H1 (cell line): ENCODE measurements at regions not wholly inside any gene's neighbourhood (a gene's known extent, or its start where the extent isn't known, plus 50 kb on each side); places are given as distances from the start of the nearest gene placed in this dataset.

Experiments used
- CBX5 ChIP-seq: fragments of 300-800, 300-1000 bp; sonication (generic); IDR thresholded peaks from 2 replicates; pipeline ENCODE4 v1.7.1; 2016; ENCODE audit warnings: antibody characterized with exemption, low read length, low read depth
- CEBPB ChIP-seq: IDR thresholded peaks from 2 replicates; pipeline ENCODE4 v1.6.1; 2012; ENCODE audit warnings: low read depth, low read length
- CHD2 ChIP-seq: IDR thresholded peaks from 2 replicates; pipeline ENCODE4 v1.6.1; 2012; ENCODE audit warnings: low read length, improper control_type of control experiment
- EP300 ChIP-seq, 2 experiments: IDR thresholded peaks; 1 replicate in 1 of 2; 2 replicates in 1 of 2; pipeline ENCODE4 v1.6.1; 2011 to 2012; ENCODE audit warnings: low read depth in 2 of 2, low read length in 2 of 2, mild to moderate bottlenecking in 2 of 2, borderline replicate concordance in 1 of 2, inconsistent platforms in 1 of 2, moderate library complexity in 1 of 2
- JUN ChIP-seq: IDR thresholded peaks from 2 replicates; pipeline ENCODE4 v1.6.1; 2011; ENCODE audit warnings: low read depth, mild to moderate bottlenecking, improper control_type of control experiment, low read length
- JUND ChIP-seq: IDR thresholded peaks from 2 replicates; pipeline ENCODE4 v1.6.1; 2011; ENCODE audit warnings: mild to moderate bottlenecking, improper control_type of control experiment, low read length
- NRF1 ChIP-seq: IDR thresholded peaks from 2 replicates; pipeline ENCODE4 v1.6.1; 2011; ENCODE audit warnings: mild to moderate bottlenecking, low read depth, low read length, improper control_type of control experiment
- POLR2A ChIP-seq, 2 experiments: IDR thresholded peaks; 1 replicate in 1 of 2; 2 replicates in 1 of 2; pipeline ENCODE4 v1.6.1; 2011; ENCODE audit warnings: low read depth in 2 of 2, low read length in 2 of 2, mild to moderate bottlenecking in 2 of 2; ENCODE audit errors: control extremely low read depth in 1 of 2
- SIN3A ChIP-seq, 2 experiments: IDR thresholded peaks in 1 of 2; conservative IDR thresholded peaks in 1 of 2; 2 replicates each; pipeline ENCODE4 v1.6.1; 2011 to 2012; ENCODE audit warnings: low read length in 2 of 2, improper control_type of control experiment in 1 of 2, low read depth in 1 of 2, mild to moderate bottlenecking in 1 of 2
- ZNF274 ChIP-seq: IDR thresholded peaks from 2 replicates; pipeline ENCODE4 v1.7.0; 2012; ENCODE audit warnings: low read length, borderline replicate concordance; ENCODE audit errors: extremely low read depth
- TF ChIP-seq, protein P1 (sequence below), 3 experiments: IDR thresholded peaks; 1 replicate in 2 of 3; 2 replicates in 1 of 3; pipeline versions ENCODE4 v1.5.1 to v1.6.1; 2011; ENCODE audit warnings: low read length in 3 of 3, mild to moderate bottlenecking in 3 of 3, inconsistent platforms in 2 of 3, low read depth in 1 of 3, moderate library complexity in 1 of 3; ENCODE audit not compliant: insufficient read depth in 1 of 3; ENCODE audit errors: control extremely low read depth in 1 of 3

DNA sequence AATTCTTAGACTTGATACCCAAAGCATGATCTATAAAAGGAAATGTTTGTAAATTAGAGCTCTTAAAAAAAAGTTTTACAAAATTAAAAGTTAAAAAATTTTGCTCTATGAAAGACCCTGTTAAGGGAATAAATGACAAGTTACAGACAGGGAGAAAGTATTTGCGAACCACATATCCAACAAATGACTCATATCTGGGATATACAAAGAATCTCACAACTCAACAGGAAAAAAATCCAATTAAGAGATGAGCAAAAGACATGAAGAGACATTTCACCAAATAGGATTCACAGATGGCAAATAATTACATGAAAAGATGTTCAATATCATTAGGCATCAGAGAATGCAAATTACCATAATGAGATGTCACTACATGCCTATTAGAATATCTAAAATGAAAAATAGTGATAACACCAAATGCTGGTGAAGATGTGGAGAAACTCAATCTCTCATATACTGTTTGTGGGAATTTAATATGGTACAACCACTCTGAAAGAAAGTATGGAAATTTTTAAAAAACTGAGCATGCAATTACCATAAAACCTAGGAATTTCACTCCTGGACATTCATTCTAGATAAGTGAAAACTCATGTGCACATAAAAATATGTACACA is 100.8 kb upstream of the EOLA2 start:
- TF ChIP-seq JUN (no peak), JUND (no peak), CHD2 (no peak), NRF1 (no peak), CEBPB (no peak), ZNF274 (no peak), POLR2A (IDR thresholded peaks at IDR 0.05; ENCODE audit: control extremely low read depth in 1 of 2, low read depth in 2 of 2, low read length in 2 of 2) (no peak), CBX5 (no peak), EP300 (IDR thresholded peaks at IDR 0.05; ENCODE audit: borderline replicate concordance in 1 of 2, low read depth in 2 of 2, low read length in 2 of 2) (no peak), SIN3A (conservative IDR thresholded peaks at IDR 0.05 in 1 of 2, IDR thresholded peaks at IDR 0.05 in 1 of 2; ENCODE audit: low read depth in 1 of 2, low read length in 2 of 2) (no peak)
- TF ChIP-seq, protein P1, sequence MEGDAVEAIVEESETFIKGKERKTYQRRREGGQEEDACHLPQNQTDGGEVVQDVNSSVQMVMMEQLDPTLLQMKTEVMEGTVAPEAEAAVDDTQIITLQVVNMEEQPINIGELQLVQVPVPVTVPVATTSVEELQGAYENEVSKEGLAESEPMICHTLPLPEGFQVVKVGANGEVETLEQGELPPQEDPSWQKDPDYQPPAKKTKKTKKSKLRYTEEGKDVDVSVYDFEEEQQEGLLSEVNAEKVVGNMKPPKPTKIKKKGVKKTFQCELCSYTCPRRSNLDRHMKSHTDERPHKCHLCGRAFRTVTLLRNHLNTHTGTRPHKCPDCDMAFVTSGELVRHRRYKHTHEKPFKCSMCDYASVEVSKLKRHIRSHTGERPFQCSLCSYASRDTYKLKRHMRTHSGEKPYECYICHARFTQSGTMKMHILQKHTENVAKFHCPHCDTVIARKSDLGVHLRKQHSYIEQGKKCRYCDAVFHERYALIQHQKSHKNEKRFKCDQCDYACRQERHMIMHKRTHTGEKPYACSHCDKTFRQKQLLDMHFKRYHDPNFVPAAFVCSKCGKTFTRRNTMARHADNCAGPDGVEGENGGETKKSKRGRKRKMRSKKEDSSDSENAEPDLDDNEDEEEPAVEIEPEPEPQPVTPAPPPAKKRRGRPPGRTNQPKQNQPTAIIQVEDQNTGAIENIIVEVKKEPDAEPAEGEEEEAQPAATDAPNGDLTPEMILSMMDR (IDR thresholded peaks at IDR 0.05; ENCODE audit: control extremely low read depth in 1 of 3, insufficient read depth in 1 of 3, low read depth in 1 of 3, low read length in 3 of 3), result no peak
